ENCODE measurements at regions not wholly inside any gene's neighbourhood (a gene's known extent, or its start where the extent isn't known, plus 50 kb on each side); places are given as distances from the start of the nearest gene placed in this dataset.
"Not testable (repeated sequence)": the region's sequence is repeated elsewhere in the genome, so short reads cannot be mapped to it uniquely, and the experiment has no call there.

- no peak for DNase-seq (ENCODE audit: low read depth)
Measured at GRCh38 chr2:35938838-35939237, 416.7 kb upstream of the CRIM1 start.

GRCh38 chr2:35933031-35933430 is 422.5 kb upstream of the CRIM1 start:
- peak; percentile 18 for DNase-seq (ENCODE audit: low read depth)

GRCh38 chr2:35932276-35932963 is 423.2 kb upstream of the CRIM1 start:
- peak; percentile 4 for DNase-seq (ENCODE audit: low read depth)

DNA sequence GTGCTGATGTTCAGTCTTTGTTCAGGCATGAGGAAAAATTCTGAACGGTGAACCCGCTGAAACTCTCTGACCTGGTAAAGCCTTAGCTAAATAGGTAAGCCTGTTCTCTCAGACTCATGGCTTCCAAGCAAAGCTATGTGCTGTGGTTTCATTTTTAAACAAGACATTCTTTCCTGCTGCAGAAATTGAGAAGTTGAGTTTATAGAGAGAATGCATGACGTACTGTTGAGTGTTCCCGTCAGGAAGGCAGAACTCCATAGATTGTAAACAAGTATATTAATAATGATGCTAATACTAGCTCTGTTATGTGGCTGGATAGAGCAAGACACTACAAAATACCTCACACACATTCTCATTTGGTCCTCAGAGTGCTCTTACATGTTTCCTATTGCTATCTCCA is 424.0 kb upstream of the CRIM1 start:
- no peak for DNase-seq (ENCODE audit: low read depth)

DNA sequence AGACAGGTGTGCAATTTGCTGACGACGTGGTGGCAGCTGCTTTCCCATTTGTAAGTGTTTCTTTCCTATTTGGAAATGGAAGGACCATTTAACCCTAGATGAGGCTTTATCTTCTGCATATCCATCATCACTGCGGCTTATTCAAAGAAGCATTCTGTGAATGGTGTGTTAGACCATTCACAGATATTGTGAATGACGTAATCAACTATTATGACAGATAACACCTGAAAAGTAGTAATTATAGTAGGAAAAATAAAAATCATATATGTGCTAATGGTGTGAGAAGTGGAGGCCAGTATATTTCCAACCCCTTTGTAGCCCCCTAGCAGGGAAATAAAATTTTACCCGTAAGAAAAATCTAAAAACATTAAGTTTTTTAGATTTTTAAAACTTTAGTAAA is 424.5 kb upstream of the CRIM1 start:
- no peak for DNase-seq (ENCODE audit: low read depth)

DNA sequence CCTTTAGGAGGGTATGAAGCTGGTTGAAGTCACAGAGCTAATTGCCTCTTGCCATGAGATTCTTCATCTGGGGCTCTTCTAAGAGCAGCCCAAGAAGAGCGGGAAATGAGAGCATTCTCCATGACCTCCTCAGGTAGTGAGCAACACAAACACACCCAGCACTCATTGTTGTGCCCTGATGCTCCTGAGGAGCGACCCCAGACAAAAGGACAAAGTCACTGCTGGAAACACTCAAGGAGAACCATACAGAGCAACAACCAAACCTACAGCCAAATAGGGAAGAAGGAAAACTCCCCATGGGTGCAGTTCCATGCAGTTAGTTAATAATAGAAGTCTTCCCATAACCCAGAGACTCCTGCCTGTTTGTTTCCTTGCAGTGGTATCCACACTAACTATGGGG is 426.0 kb upstream of the CRIM1 start:
- no peak for DNase-seq (ENCODE audit: low read depth)

DNA sequence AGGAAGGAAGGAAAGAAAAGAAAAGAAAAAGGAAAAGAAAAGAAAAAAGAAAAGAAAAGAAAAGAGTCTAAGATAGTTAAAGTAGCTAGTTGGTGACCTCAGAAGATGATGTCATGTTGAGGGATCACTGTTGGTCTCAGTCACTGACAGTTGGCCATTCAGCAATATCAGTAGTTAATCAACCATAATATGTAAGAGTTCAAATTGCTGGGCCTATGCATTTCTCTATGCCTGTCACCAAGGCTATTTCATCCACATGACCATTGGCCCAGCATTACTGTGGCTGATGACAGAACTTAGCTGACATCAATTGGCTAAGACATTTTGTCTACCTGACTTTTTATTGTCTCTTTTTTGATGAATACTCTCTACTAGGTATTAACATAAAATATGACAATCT is 435.5 kb upstream of the CRIM1 start:
- DNase-seq (ENCODE audit: low read depth): no peak

- DNase-seq (ENCODE audit: low read depth): no peak
Measured at GRCh38 chr2:35915261-35915660, 440.3 kb upstream of the CRIM1 start.

DNA sequence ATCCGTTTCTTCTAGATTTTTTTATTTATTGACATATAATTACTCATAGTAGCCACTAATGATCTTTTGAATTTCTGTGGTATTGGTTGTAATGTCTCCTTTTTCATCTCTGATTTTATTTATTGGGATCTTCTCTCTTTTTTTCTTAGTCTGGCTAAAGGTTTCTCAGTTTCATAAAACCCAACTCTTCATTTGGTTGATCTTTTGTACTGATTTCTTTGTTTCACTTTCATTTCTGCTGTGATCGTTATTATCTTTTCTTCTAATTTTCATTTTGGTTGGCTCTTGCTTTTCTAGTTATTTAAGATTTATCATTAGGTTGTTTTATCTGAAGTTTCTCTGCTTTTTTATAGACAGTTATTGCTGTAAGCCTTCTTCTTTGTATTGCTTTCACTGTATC is 463.6 kb upstream of the CRIM1 start:
- DNase-seq (ENCODE audit: low read depth): no peak

DNA sequence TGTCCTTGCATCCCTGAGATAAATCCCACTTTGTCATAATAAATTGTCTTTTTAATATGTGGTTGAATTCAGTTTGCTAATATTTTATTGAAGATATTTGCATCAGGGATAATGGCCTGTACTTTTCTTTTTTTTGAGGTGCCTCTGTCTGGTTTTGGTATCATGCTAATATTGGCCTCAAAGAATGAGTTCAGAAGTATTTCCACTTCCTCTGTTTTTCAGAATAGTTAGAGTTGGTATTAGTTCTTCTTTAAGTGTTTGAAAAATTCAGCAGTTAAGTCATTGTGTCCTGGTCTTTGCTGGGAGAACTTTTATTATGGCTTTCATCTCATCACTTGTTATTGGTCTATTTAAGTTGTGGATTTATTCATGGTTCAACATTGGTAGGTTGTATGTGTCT is 464.1 kb upstream of the CRIM1 start:
- DNase-seq (ENCODE audit: low read depth): no peak

DNA sequence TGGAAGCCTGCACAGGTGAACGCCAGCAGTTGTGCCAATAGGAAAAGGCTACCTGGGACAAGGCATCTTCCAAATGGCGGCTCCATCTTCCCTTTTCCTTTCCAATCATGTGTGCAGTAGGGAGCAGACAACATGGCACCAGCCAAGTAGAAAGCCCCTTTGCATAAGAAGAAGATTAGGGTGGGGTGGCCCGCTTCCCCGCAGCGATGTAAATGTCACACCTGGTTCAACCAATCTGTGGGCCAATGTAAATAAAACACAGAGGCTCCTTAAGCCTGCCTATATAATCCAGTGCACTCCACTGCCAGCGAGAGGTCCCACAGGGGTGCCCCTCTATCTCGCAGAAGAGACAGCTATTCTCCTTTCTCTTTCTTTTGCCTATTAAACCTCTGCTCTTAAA is 468.4 kb upstream of the CRIM1 start:
- no peak for DNase-seq (ENCODE audit: low read depth)

DNA sequence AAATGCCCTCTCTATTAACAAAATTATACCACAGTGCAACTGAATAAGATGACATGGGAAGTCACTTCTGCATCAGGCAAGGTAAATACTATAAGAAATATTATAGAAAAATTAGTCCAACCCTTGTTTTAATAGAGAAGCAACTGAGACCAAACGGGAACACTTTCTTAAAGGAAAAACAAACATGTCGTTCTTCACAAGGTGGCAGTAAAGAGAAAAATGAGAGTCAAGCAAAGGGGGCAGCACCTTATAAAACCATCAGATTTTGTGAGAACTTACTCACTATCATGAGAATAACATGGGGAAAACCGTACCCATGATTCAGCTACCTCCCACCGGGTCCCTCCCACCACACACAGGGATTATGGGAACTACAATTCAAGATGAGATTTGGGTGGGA is 481.7 kb upstream of the CRIM1 start:
- no peak for DNase-seq (ENCODE audit: low read depth)

DNA sequence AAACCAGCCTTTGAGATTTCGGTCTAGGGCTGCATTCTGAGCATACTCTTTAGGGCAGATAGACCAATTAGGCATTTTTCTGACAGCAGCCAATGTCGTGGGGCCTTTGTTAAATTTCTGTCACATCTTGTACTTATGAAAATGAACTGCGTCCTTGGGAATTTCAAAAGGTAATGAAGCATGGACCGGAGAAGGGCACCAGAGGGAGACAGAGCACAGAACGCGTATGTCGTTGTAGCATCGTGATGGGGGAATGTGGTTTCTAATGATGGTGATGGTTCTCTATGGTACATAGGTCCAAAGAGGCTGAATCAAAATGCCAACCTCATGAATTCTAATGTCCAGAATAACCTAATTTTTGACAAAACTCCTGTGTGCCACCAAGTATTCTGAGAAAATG is 483.9 kb upstream of the CRIM1 start:
- DNase-seq (ENCODE audit: low read depth): no peak

DNA sequence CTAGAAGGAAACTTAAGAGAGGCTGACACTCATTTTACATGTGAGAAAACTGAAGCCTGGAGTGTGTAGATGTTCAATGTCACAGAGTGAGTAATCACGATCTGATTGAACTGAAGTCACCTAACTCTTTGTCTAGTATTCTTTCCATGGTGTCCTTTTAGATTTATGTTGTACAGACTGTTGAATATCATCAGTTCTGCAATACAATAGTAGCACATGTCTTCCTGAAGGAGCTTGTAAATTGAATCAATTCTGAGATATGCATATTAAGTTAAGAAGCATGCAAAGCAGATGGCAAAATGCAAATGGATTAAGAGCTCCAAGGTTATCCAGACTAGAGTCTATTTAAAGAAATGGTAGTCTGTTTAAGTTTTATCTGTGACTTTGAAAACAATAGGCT is 484.9 kb upstream of the CRIM1 start:
- no peak for DNase-seq (ENCODE audit: low read depth)

DNA sequence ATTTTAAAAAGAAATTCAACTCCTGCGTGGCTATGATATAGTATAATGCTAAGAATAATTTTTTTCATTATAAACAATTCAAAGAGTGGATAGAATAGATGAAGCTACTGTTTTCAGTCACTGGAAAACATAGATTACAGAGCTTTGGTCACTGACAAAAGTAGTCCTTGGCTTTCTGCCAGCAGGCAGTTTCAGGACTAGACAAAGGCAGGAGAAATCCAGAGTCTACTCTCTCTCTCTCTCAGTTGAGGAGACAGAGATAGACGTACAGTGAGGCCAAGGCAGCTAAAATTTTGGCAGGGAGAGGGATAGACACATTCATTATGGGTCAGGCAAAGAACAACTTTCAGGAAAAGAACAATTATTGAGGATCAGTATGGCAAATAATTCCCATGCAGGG is 491.4 kb upstream of the CRIM1 start:
- no peak for DNase-seq (ENCODE audit: low read depth)

- DNase-seq (ENCODE audit: low read depth): no peak
Measured at GRCh38 chr2:35858216-35858615, 497.4 kb upstream of the CRIM1 start.

GRCh38 chr2:35857498-35857897 is 498.1 kb upstream of the CRIM1 start:
- no peak for DNase-seq (ENCODE audit: low read depth)

DNA sequence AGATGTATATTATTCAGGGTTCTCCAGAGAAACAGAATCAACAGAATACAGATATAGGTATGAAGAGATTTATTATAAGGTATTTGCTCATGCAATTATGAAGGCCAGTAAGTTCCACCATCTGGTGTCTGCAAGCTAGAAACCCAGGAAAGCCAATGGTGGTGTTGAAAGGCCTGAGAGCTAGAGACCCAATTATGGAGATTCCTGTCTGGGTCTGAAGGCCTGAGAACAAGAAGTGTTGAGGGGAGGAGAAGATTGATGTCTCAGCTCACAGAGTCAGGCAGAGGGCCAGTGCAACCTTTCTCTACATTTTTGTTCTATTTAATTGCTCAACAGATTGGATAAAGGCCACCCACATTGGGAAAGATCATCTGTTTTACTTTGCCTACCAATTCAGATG is 524.2 kb upstream of the CRIM1 start:
- no peak for DNase-seq (ENCODE audit: low read depth)

GRCh38 chr2:35830833-35831232 is 524.7 kb upstream of the CRIM1 start:
- DNase-seq (ENCODE audit: low read depth): no peak

DNA sequence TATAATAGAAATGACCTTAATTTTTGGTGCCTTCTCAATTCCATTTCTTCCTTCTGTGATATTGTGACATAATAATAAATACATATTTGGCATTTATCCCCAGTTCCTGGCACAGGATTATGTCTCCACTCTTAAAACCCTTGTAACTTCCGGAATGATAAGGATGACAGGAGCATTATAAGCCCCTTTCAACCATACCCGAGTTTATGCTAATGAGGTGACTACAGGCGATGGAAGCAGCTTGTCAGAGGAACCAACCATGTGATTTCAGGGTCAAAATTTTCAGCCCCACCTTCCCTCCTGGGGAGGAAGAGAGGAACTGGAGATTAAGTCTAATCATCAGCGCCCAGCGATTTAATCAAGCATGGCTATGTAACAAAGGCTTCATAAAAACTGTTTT is 528.5 kb upstream of the CRIM1 start:
- DNase-seq (ENCODE audit: low read depth): no peak

DNA sequence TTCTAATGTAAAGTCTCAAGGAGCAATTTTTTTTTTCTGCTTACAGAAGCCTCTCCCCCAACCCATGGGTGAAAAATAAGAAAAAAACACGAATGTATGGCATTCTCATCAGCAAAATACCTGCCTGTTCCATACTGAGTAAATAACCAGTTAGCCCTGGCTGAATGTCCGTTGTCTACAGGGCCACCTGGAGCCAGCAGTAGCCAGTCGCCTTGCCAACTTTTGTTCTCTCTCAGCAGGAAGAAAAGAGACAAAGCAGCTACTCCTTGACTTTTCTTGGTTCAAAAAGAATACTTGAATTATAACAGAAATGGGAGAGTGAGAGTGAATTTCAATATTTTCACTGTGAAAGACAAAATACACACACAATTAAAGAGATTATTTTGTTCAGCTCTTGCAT is 532.9 kb upstream of the CRIM1 start:
- no peak for DNase-seq (ENCODE audit: low read depth)

- no peak for DNase-seq (ENCODE audit: low read depth)
Measured at GRCh38 chr2:35821675-35822074, 533.9 kb upstream of the CRIM1 start.

DNA sequence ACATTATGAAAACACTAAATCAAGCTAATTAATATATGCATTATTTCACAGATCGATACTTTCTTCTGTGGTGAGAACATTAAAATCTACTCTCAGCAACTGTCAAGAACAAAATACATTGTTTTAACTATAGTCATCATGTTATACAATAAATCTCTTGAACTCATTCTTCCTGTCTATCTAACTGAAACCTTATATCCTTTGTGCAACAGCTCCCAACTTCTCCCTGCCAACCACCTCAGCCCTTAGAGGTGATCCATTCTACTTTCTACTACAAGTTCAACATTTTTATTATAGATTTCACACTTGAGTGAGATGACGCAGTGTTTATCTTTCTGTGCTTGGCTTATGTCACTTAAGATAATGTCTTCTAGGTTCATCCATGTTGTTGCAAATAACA is 535.2 kb upstream of the CRIM1 start:
- DNase-seq (ENCODE audit: low read depth): no peak

DNA sequence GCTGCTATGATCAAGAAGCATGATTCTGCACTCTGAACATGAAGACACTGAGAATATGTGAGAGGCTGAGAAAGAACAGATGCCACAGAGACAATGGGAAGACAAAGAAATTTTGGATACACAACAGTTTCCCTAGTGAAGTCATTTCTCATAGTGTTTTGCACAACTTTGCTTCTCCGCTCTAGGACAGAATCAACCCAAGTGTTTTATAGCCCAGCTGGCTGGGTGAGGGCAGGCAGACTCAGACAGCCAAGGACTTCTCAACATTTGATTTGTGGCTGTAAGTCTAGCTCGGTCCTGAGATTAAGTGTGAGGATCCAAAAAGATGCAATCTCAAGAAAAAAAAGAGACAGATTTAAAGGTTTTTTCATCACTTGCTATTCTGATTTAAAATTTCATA is 536.5 kb upstream of the CRIM1 start:
- DNase-seq (ENCODE audit: low read depth): no peak

DNA sequence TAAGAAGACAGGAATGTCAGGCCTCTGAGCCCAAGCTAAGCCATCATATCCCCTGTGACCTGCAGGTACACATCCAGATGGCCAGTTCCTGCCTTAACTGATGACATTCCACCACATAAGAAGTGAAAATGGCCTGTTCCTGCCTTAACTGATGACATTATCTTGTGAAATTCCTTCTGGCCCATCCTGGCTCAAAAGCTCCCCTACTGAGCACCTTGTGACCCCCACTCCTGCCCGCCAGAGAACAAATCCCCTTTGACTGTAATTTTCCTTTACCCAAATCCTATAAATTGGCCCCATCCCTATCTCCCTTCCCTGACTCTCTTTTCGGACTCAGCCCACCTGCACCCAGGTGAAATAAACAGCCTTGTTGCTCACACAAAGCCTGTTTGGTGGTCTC is 537.2 kb upstream of the CRIM1 start:
- not testable (repeated sequence) for DNase-seq (ENCODE audit: low read depth)
